Esophagus (tissue), 2 donors: ENCODE measurements at regions not wholly inside any gene's neighbourhood (a gene's known extent, or its start where the extent isn't known, plus 50 kb on each side); places are given as distances from the start of the nearest gene placed in this dataset.
"Not testable (repeated sequence)": the region's sequence is repeated elsewhere in the genome, so short reads cannot be mapped to it uniquely, and the experiment has no call there.

ENCODE experiments used
- H3K27ac ChIP-seq, 2 donors: one replicate each; pipeline ENCODE4 v1.5.1; 2013; ENCODE audit warnings: low read depth in 2 of 2, mild to moderate bottlenecking in 2 of 2, inconsistent platforms in 1 of 2, low read length in 1 of 2, moderate library complexity in 1 of 2
- H3K27me3 ChIP-seq, 2 donors: one replicate each; pipeline ENCODE4 v1.6.1; 2013; ENCODE audit warnings: low read length in 2 of 2, control low read depth in 1 of 2, mild to moderate bottlenecking in 1 of 2; ENCODE audit not compliant: insufficient read depth in 2 of 2, control insufficient read depth in 1 of 2
- H3K36me3 ChIP-seq, 2 donors: one replicate each; pipeline ENCODE4 v1.6.1; 2013; ENCODE audit warnings: low read length in 1 of 2; ENCODE audit not compliant: control insufficient read depth in 2 of 2, insufficient read depth in 2 of 2
- H3K4me1 ChIP-seq, 2 donors: one replicate each; pipeline ENCODE4 v1.6.1; 2013; ENCODE audit warnings: low read length in 1 of 2; ENCODE audit not compliant: control insufficient read depth in 2 of 2, insufficient read depth in 2 of 2
- H3K4me3 ChIP-seq, 2 donors: one replicate each; pipeline ENCODE4 v1.5.1; 2013; ENCODE audit warnings: low read length in 2 of 2, mild to moderate bottlenecking in 2 of 2, low read depth in 1 of 2, moderate library complexity in 1 of 2
- H3K9me3 ChIP-seq, 2 donors: one replicate each; pipeline ENCODE4 v1.6.1; 2013; ENCODE audit warnings: mild to moderate bottlenecking in 2 of 2, low read depth in 1 of 2, low read length in 1 of 2, moderate library complexity in 1 of 2; ENCODE audit not compliant: control insufficient read depth in 2 of 2, insufficient read depth in 1 of 2
- WGBS, 2 donors: extraction: QIAGEN DNeasy Blood & Tissue Kit; methylation state at CpG; one replicate each; pipeline ENCODE4 v1.1.7; 2013; 5-methylcytosine and 5-hydroxymethylcytosine counted together
- donor health status: healthy with polysubstance abuse.
- donor health status: Bipolar disorder and iron deficiency.

- Histone ChIP-seq H3K27ac (no peak overlapping the region), H3K36me3 (no peaks in the 10 kb centered on the region), H3K9me3 (no peaks in the 10 kb centered on the region), H3K4me1 (no peaks in the 10 kb centered on the region), H3K4me3 (no peak overlapping the region), H3K27me3 (no peaks in the 10 kb centered on the region)
- WGBS, 2 donors, result 72 to 79% methylated on average over 2 of the region's 2 CpGs
Measured at GRCh38 chr7:16092711-16093110, 328.6 kb downstream of the CRPPA start.

GRCh38 chr7:16091701-16092310 is 329.5 kb downstream of the CRPPA start:
- Histone ChIP-seq H3K27me3 (no peaks in the 10 kb centered on the region), H3K36me3 (no peaks in the 10 kb centered on the region), H3K4me1 (no peaks in the 10 kb centered on the region), H3K27ac (no peak overlapping the region), H3K4me3 (no peak overlapping the region), H3K9me3 (no peaks in the 10 kb centered on the region)
- WGBS, 2 donors, result 30 to 41% methylated on average over 5 of the region's 5 CpGs

- H3K4me3 ChIP-seq, result no peak overlapping the region
- H3K9me3 ChIP-seq, result no peaks in the 10 kb centered on the region
- no peaks in the 10 kb centered on the region for H3K4me1 ChIP-seq
- no peak overlapping the region for H3K27ac ChIP-seq
- H3K27me3 ChIP-seq, result no peaks in the 10 kb centered on the region
- no peaks in the 10 kb centered on the region for H3K36me3 ChIP-seq
- 88 to 93% methylated on average over 3 of the region's 3 CpGs for WGBS, 2 donors
Measured at GRCh38 chr7:16089801-16090200, 331.5 kb downstream of the CRPPA start.

GRCh38 chr7:16089191-16089590 is 332.1 kb downstream of the CRPPA start:
- H3K9me3 ChIP-seq, result no peaks in the 10 kb centered on the region
- no peak overlapping the region for H3K4me3 ChIP-seq
- 84 to 86% methylated on average over 19 of the region's 19 CpGs for WGBS, 2 donors
- H3K27me3 ChIP-seq, result no peaks in the 10 kb centered on the region
- no peak overlapping the region for H3K27ac ChIP-seq
- no peaks in the 10 kb centered on the region for H3K36me3 ChIP-seq
- H3K4me1 ChIP-seq, result no peaks in the 10 kb centered on the region

- Histone ChIP-seq H3K4me3 (no peak overlapping the region), H3K4me1 (no peaks in the 10 kb centered on the region), H3K27me3 (no peaks in the 10 kb centered on the region), H3K9me3 (no peaks in the 10 kb centered on the region), H3K27ac (no peak overlapping the region), H3K36me3 (no peaks in the 10 kb centered on the region)
- 58 to 67% methylated on average over 1 of the region's 1 CpG for WGBS, 2 donors
Measured at GRCh38 chr7:16086743-16087142, 334.6 kb downstream of the CRPPA start.

GRCh38 chr7:16085780-16086179 is 335.6 kb downstream of the CRPPA start:
- not testable (repeated sequence) for H3K4me3 ChIP-seq, H3K27me3 ChIP-seq, H3K27ac ChIP-seq, H3K4me1 ChIP-seq, H3K36me3 ChIP-seq, H3K9me3 ChIP-seq
- WGBS, 2 donors, result 82 to 95% methylated on average over 5 of the region's 6 CpGs

- Histone ChIP-seq H3K9me3 (no peaks in the 10 kb centered on the region), H3K4me1 (no peaks in the 10 kb centered on the region), H3K27me3 (no peaks in the 10 kb centered on the region), H3K27ac (no peak overlapping the region), H3K36me3 (no peaks in the 10 kb centered on the region), H3K4me3 (no peak overlapping the region)
- WGBS, 2 donors, result 53 to 68% methylated on average over 4 of the region's 4 CpGs
Measured at GRCh38 chr7:16084875-16085274, 336.5 kb downstream of the CRPPA start.

- Histone ChIP-seq H3K36me3 (no peaks in the 10 kb centered on the region), H3K27ac (no peak overlapping the region), H3K4me3 (no peak overlapping the region), H3K4me1 (no peaks in the 10 kb centered on the region), H3K9me3 (no peaks in the 10 kb centered on the region), H3K27me3 (no peaks in the 10 kb centered on the region)
- WGBS, 2 donors, result 26 to 39% methylated on average over 3 of the region's 3 CpGs
Measured at GRCh38 chr7:16084370-16084769, 337.0 kb downstream of the CRPPA start.

- Histone ChIP-seq H3K4me3 (no peak overlapping the region), H3K27me3 (no peaks in the 10 kb centered on the region), H3K4me1 (no peaks in the 10 kb centered on the region), H3K27ac (no peak overlapping the region), H3K9me3 (no peaks in the 10 kb centered on the region), H3K36me3 (no peaks in the 10 kb centered on the region)
- WGBS, 2 donors, result 26 to 34% methylated on average over 3 of the region's 3 CpGs
Measured at GRCh38 chr7:16083931-16084330, 337.4 kb downstream of the CRPPA start.

GRCh38 chr7:16080131-16080530 is 341.2 kb downstream of the CRPPA start:
- Histone ChIP-seq H3K4me1 (no peaks in the 10 kb centered on the region), H3K27me3 (no peaks in the 10 kb centered on the region), H3K36me3 (no peaks in the 10 kb centered on the region), H3K9me3 (no peaks in the 10 kb centered on the region), H3K27ac (no peak overlapping the region), H3K4me3 (no peak overlapping the region)
- WGBS, 2 donors, result 88 to 95% methylated on average over 2 of the region's 2 CpGs
